ENCODE measurements at regions not wholly inside any gene's neighbourhood (a gene's known extent, or its start where the extent isn't known, plus 50 kb on each side); places are given as distances from the start of the nearest gene placed in this dataset.

- DNase-seq, result peak; percentile 2 to 43 (median 36)
- ChIA-PET POLR2A (no interaction called here), CTCF (no interaction called here)
- H3K4me1 ChIP-seq (ENCODE audit: control extremely low read depth in 1 of 4, control insufficient read depth in 4 of 4, insufficient read depth in 4 of 4, low read length in 3 of 4), result no peaks in the 10 kb centered on the region
- H3K4me3 ChIP-seq (ENCODE audit: control insufficient read depth in 1 of 7, extremely low read depth in 1 of 7, insufficient read depth in 4 of 7, low read depth in 2 of 7, low read length in 6 of 7), result no peak overlapping the region
- H3K36me3 ChIP-seq (ENCODE audit: control insufficient read depth in 4 of 4, insufficient read depth in 4 of 4, low read length in 3 of 4), result no peaks in the 10 kb centered on the region
- WGBS (ENCODE audit: insufficient coverage), result 93% methylated on average over 3 of the region's 4 CpGs
- peaks cover 0 to 13% (median 8%) of the 10 kb centered on the region in 5 experiments for H3K9me3 ChIP-seq (ENCODE audit: control extremely low read depth in 1 of 5, control insufficient read depth in 4 of 5, insufficient read depth in 2 of 5, low read depth in 1 of 5, low read length in 4 of 5)
- H3K27me3 ChIP-seq (replicated peaks in 2 of 5; ENCODE audit: control insufficient read depth in 4 of 5, insufficient read depth in 5 of 5, low read length in 4 of 5), result no peaks in the 10 kb centered on the region
- H3K27ac ChIP-seq (ENCODE audit: insufficient read depth in 1 of 2, low read depth in 1 of 2, low read length in 2 of 2, poor library complexity in 1 of 2, severe bottlenecking in 2 of 2), result no peak overlapping the region
Measured at GRCh38 chr18:43486462-43486861, 209.2 kb upstream of the SYT4 start.

DNA sequence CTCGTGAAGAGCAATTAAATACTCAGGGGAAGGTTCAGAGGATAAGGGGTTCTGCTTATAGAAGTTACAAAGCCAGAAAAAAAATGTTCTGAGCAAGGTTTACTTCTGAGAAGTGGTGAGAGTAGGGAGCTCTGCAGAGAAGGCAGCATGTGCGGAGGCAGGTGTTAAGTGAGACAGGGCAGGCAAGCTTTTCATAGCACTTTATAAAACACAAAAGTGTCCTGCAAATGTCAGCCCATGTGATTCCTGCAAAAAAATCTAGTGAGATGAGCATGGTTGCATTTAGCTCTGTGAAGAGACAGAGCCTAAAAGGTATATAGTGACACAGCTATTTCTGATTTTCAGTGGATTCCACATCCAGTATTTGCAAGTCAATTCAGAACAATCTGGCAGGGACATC lies 223.8 kb upstream of the SYT4 start:
- no peak overlapping the region for H3K27ac ChIP-seq (ENCODE audit: insufficient read depth in 1 of 2, low read depth in 1 of 2, low read length in 2 of 2, poor library complexity in 1 of 2, severe bottlenecking in 2 of 2)
- no peaks in the 10 kb centered on the region for H3K4me1 ChIP-seq (ENCODE audit: control extremely low read depth in 1 of 4, control insufficient read depth in 4 of 4, insufficient read depth in 4 of 4, low read length in 3 of 4)
- H3K4me3 ChIP-seq (ENCODE audit: control insufficient read depth in 1 of 7, extremely low read depth in 1 of 7, insufficient read depth in 4 of 7, low read depth in 2 of 7, low read length in 6 of 7), result no peak overlapping the region
- ChIA-PET CTCF (no interaction called here), POLR2A (no interaction called here)
- H3K9me3 ChIP-seq (ENCODE audit: control extremely low read depth in 1 of 5, control insufficient read depth in 4 of 5, insufficient read depth in 2 of 5, low read depth in 1 of 5, low read length in 4 of 5), result no peaks in the 10 kb centered on the region
- 100% methylated on average over 1 of the region's 2 CpGs for WGBS (ENCODE audit: insufficient coverage)
- H3K27me3 ChIP-seq (replicated peaks in 2 of 5; ENCODE audit: control insufficient read depth in 4 of 5, insufficient read depth in 5 of 5, low read length in 4 of 5), result no peaks in the 10 kb centered on the region
- H3K36me3 ChIP-seq (ENCODE audit: control insufficient read depth in 4 of 4, insufficient read depth in 4 of 4, low read length in 3 of 4), result no peaks in the 10 kb centered on the region
- no peak for DNase-seq

DNA sequence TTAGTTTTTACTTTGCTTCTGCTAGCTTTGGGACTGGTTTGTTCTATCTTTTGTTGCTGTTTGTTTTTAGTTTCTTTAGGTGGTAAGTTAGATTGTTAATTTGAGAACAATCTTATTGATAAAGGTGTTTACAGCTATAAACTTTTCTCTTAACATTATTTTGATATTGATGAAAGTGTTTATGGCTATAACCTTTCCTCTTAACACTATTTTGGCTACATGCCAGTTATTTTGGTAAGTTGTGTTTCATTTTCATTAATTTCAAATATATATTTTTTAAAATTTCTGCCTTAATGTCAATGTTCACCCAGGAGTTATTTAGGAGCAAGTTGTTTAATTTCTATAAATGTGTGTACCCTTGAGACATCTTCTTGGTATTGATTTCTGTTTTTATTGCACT lies 229.6 kb upstream of the SYT4 start:
- Histone ChIP-seq H3K36me3 (ENCODE audit: control insufficient read depth in 4 of 4, insufficient read depth in 4 of 4, low read length in 3 of 4) (no peaks in the 10 kb centered on the region), H3K27me3 (replicated peaks in 2 of 5; ENCODE audit: control insufficient read depth in 4 of 5, insufficient read depth in 5 of 5, low read length in 4 of 5) (no peaks in the 10 kb centered on the region), H3K4me3 (ENCODE audit: control insufficient read depth in 1 of 7, extremely low read depth in 1 of 7, insufficient read depth in 4 of 7, low read depth in 2 of 7, low read length in 6 of 7) (no peak overlapping the region), H3K27ac (ENCODE audit: insufficient read depth in 1 of 2, low read depth in 1 of 2, low read length in 2 of 2, poor library complexity in 1 of 2, severe bottlenecking in 2 of 2) (no peak overlapping the region), H3K4me1 (ENCODE audit: control extremely low read depth in 1 of 4, control insufficient read depth in 4 of 4, insufficient read depth in 4 of 4, low read length in 3 of 4) (no peaks in the 10 kb centered on the region), H3K9me3 (ENCODE audit: control extremely low read depth in 1 of 5, control insufficient read depth in 4 of 5, insufficient read depth in 2 of 5, low read depth in 1 of 5, low read length in 4 of 5) (peaks cover 3 to 22% (median 8%) of the 10 kb centered on the region in 5 experiments)
- CTCF ChIA-PET, result no interaction called here
- DNase-seq, result no peak
- POLR2A ChIA-PET, result no interaction called here

DNA sequence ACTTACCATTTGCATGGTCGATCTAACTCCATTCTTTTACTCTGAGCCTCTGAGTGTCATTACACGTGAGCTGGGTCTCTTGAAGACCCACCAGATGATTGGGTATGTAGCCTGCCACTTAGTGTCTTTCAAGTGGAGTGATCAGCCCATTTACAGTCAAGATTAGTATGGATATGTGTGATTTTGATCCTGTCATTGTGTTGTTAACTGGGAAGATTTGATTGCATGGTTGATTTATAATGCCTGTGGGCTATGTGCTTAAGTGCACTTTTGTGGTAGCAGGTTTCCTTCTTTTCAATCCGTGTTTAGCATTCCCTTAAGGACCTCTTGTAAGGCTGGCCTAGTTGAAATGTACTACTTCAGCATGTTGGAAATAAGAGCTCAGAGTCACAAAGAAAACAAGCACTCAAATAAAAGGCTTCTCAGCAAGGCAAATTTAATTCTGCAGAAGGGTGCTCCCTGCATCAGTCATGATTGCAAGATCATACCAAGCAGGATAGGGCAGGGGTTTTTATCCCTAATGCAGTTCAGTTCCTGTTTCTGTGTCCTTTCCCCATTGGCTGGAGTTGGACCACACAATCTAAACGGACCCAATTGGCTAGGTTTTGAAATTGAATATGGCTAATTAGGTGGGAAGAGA lies 230.7 kb upstream of the SYT4 start:
- H3K36me3 ChIP-seq (ENCODE audit: control insufficient read depth in 4 of 4, insufficient read depth in 4 of 4, low read length in 3 of 4), result no peaks in the 10 kb centered on the region
- WGBS (ENCODE audit: insufficient coverage), result 91% methylated on average over 4 of the region's 4 CpGs

DNA sequence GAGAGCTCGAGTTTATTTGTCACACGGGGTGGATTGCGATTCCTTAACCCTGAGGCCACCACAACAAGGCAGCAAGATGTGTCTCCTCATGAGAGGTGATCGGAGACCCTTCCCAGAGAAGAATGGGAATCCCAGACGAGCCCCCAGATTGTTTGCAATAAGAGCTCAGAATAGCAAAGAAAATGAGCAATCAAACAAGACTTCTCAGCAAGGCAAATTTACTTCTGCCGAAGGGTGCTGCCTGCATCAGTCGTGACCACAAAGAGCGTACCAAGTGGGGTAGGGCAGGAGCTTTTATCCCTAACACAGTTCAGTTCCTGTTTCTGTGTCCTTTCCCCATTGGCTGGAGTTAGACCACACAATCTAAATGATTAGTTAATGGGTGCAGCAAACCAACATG lies 237.5 kb upstream of the SYT4 start:
- H3K27ac ChIP-seq (ENCODE audit: insufficient read depth in 1 of 2, low read depth in 1 of 2, low read length in 2 of 2, poor library complexity in 1 of 2, severe bottlenecking in 2 of 2), result no peak overlapping the region
- 98% methylated on average over 7 of the region's 8 CpGs for WGBS (ENCODE audit: insufficient coverage)
- DNase-seq, result no peak
- H3K4me1 ChIP-seq (ENCODE audit: control extremely low read depth in 1 of 4, control insufficient read depth in 4 of 4, insufficient read depth in 4 of 4, low read length in 3 of 4), result no peaks in the 10 kb centered on the region
- H3K9me3 ChIP-seq (ENCODE audit: control extremely low read depth in 1 of 5, control insufficient read depth in 4 of 5, insufficient read depth in 2 of 5, low read depth in 1 of 5, low read length in 4 of 5), result peaks cover 3 to 9% (median 6%) of the 10 kb centered on the region in 5 experiments
- H3K36me3 ChIP-seq (ENCODE audit: control insufficient read depth in 4 of 4, insufficient read depth in 4 of 4, low read length in 3 of 4), result no peaks in the 10 kb centered on the region
- H3K27me3 ChIP-seq (replicated peaks in 2 of 5; ENCODE audit: control insufficient read depth in 4 of 5, insufficient read depth in 5 of 5, low read length in 4 of 5), result no peaks in the 10 kb centered on the region
- POLR2A ChIA-PET, result no interaction called here
- CTCF ChIA-PET, result no interaction called here
- no peak overlapping the region for H3K4me3 ChIP-seq (ENCODE audit: control insufficient read depth in 1 of 7, extremely low read depth in 1 of 7, insufficient read depth in 4 of 7, low read depth in 2 of 7, low read length in 6 of 7)

More for the DNA sequence above, 230.7 kb upstream of the SYT4 start:
- POLR2A ChIA-PET, result no interaction called here
- no peak overlapping the region for H3K4me3 ChIP-seq (ENCODE audit: control insufficient read depth in 1 of 7, extremely low read depth in 1 of 7, insufficient read depth in 4 of 7, low read depth in 2 of 7, low read length in 6 of 7)
- DNase-seq, result no peak
- H3K4me1 ChIP-seq (ENCODE audit: control extremely low read depth in 1 of 4, control insufficient read depth in 4 of 4, insufficient read depth in 4 of 4, low read length in 3 of 4), result no peaks in the 10 kb centered on the region
- CTCF ChIA-PET, result no interaction called here
- H3K9me3 ChIP-seq (ENCODE audit: control extremely low read depth in 1 of 5, control insufficient read depth in 4 of 5, insufficient read depth in 2 of 5, low read depth in 1 of 5, low read length in 4 of 5), result peaks cover 3 to 22% (median 8%) of the 10 kb centered on the region in 5 experiments
- no peaks in the 10 kb centered on the region for H3K27me3 ChIP-seq (replicated peaks in 2 of 5; ENCODE audit: control insufficient read depth in 4 of 5, insufficient read depth in 5 of 5, low read length in 4 of 5)
- no peak overlapping the region for H3K27ac ChIP-seq (ENCODE audit: insufficient read depth in 1 of 2, low read depth in 1 of 2, low read length in 2 of 2, poor library complexity in 1 of 2, severe bottlenecking in 2 of 2)

- POLR2A ChIA-PET, result no interaction called here
- no peak overlapping the region for H3K27ac ChIP-seq (ENCODE audit: insufficient read depth in 1 of 2, low read depth in 1 of 2, low read length in 2 of 2, poor library complexity in 1 of 2, severe bottlenecking in 2 of 2)
- DNase-seq, result no peak
- H3K4me1 ChIP-seq (ENCODE audit: control extremely low read depth in 1 of 4, control insufficient read depth in 4 of 4, insufficient read depth in 4 of 4, low read length in 3 of 4), result no peaks in the 10 kb centered on the region
- H3K27me3 ChIP-seq (replicated peaks in 2 of 5; ENCODE audit: control insufficient read depth in 4 of 5, insufficient read depth in 5 of 5, low read length in 4 of 5), result no peaks in the 10 kb centered on the region
- peaks cover 0 to 7% (median 6%) of the 10 kb centered on the region in 5 experiments for H3K9me3 ChIP-seq (ENCODE audit: control extremely low read depth in 1 of 5, control insufficient read depth in 4 of 5, insufficient read depth in 2 of 5, low read depth in 1 of 5, low read length in 4 of 5)
- no peaks in the 10 kb centered on the region for H3K36me3 ChIP-seq (ENCODE audit: control insufficient read depth in 4 of 4, insufficient read depth in 4 of 4, low read length in 3 of 4)
- no peak overlapping the region for H3K4me3 ChIP-seq (ENCODE audit: control insufficient read depth in 1 of 7, extremely low read depth in 1 of 7, insufficient read depth in 4 of 7, low read depth in 2 of 7, low read length in 6 of 7)
- 100% methylated on average over 2 of the region's 2 CpGs for WGBS (ENCODE audit: insufficient coverage)
- CTCF ChIA-PET, result no interaction called here
Measured at GRCh38 chr18:43515481-43515880, 238.2 kb upstream of the SYT4 start.

DNA sequence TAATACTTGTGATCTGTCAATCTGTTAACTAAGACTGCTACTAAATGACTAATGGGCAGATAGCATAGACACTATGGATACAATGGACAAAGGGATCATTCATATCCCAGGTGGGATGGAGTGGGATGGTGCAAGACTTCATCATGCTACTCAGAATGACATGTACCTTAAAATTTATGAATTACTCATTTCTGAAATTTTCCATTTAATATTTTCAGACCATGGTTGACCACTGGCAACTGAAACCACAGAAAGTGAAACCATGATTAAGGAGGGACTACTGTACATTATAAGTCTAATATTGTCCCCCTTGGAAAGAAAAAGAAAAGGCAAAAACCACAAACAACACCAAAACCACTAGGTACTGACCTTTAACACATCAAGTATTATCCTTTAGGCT lies 247.0 kb upstream of the SYT4 start:
- no peaks in the 10 kb centered on the region for H3K4me1 ChIP-seq (ENCODE audit: control extremely low read depth in 1 of 4, control insufficient read depth in 4 of 4, insufficient read depth in 4 of 4, low read length in 3 of 4)
- no peaks in the 10 kb centered on the region for H3K27me3 ChIP-seq (replicated peaks in 2 of 5; ENCODE audit: control insufficient read depth in 4 of 5, insufficient read depth in 5 of 5, low read length in 4 of 5)
- DNase-seq, result no peak
- no peaks in the 10 kb centered on the region for H3K9me3 ChIP-seq (ENCODE audit: control extremely low read depth in 1 of 5, control insufficient read depth in 4 of 5, insufficient read depth in 2 of 5, low read depth in 1 of 5, low read length in 4 of 5)
- ChIA-PET POLR2A (no interaction called here), CTCF (no interaction called here)
- no peaks in the 10 kb centered on the region for H3K36me3 ChIP-seq (ENCODE audit: control insufficient read depth in 4 of 4, insufficient read depth in 4 of 4, low read length in 3 of 4)
- no peak overlapping the region for H3K27ac ChIP-seq (ENCODE audit: insufficient read depth in 1 of 2, low read depth in 1 of 2, low read length in 2 of 2, poor library complexity in 1 of 2, severe bottlenecking in 2 of 2)
- no peak overlapping the region for H3K4me3 ChIP-seq (ENCODE audit: control insufficient read depth in 1 of 7, extremely low read depth in 1 of 7, insufficient read depth in 4 of 7, low read depth in 2 of 7, low read length in 6 of 7)
